GM23338 (cell line): ENCODE measurements at regions not wholly inside any gene's neighbourhood (a gene's known extent, or its start where the extent isn't known, plus 50 kb on each side); places are given as distances from the start of the nearest gene placed in this dataset.
A peak's percentile ranks its signal among the peaks of the same experiment; 100 is the strongest.

Experiments used
- ATAC-seq: fragments of 200-7000 bp; cut with Tn5 transposase; 3 replicates; pipeline ENCODE4 v1.9.1; 2020
- DNase-seq: peaks from one replicate; pipeline ENCODE4 v3.0.0-alpha.2; 2015; ENCODE audit warnings: low spot score
- H2AFZ ChIP-seq: fragments of 200-600 bp; sonication (generic); 2 replicates; pipeline ENCODE4 v1.8.0; 2016; ENCODE audit warnings: antibody characterized with exemption, mild to moderate bottlenecking, moderate library complexity
- H3F3A ChIP-seq: fragments of 200-600 bp; sonication (generic); replicated peaks from 2 replicates; pipeline ENCODE4 v1.8.0; 2017; ENCODE audit warnings: antibody characterized with exemption, mixed run types, low read depth
- H3K27ac ChIP-seq: fragments of 200-600 bp; sonication (generic); 2 replicates; pipeline ENCODE4 v1.6.1; 2016; ENCODE audit warnings: low read depth
- H3K27me3 ChIP-seq: fragments of 200-600 bp; sonication (generic); 2 replicates; pipeline ENCODE4 v1.8.0; 2016; ENCODE audit warnings: mild to moderate bottlenecking, mixed run types, moderate library complexity; ENCODE audit not compliant: insufficient read depth
- H3K36me3 ChIP-seq: fragments of 200-600 bp; sonication (generic); 2 replicates; pipeline ENCODE4 v1.8.0; 2016; ENCODE audit warnings: mild to moderate bottlenecking; ENCODE audit not compliant: insufficient read depth
- H3K4me1 ChIP-seq: fragments of 200-600 bp; sonication (generic); 2 replicates; pipeline ENCODE4 v1.8.0; 2016; ENCODE audit warnings: mild to moderate bottlenecking, moderate library complexity; ENCODE audit not compliant: insufficient read depth
- H3K4me2 ChIP-seq: fragments of 200-600 bp; sonication (generic); 2 replicates; pipeline ENCODE4 v1.7.1; 2017; ENCODE audit warnings: mixed run types
- H3K4me3 ChIP-seq: fragments of 200-600 bp; sonication (generic); 2 replicates; pipeline ENCODE4 v1.6.1; 2016; ENCODE audit warnings: mixed run types
- H3K79me2 ChIP-seq: fragments of 200-600 bp; sonication (generic); replicated peaks from 2 replicates; pipeline ENCODE4 v1.8.0; 2017; ENCODE audit warnings: mild to moderate bottlenecking; ENCODE audit not compliant: insufficient read depth
- H3K9me2 ChIP-seq: fragments of 200-600 bp; sonication (generic); 2 replicates; pipeline ENCODE4 v1.8.0; 2017; ENCODE audit not compliant: insufficient read depth
- H4K20me1 ChIP-seq: fragments of 200-600 bp; sonication (generic); replicated peaks from 2 replicates; pipeline ENCODE4 v1.8.0; 2017; ENCODE audit warnings: mild to moderate bottlenecking; ENCODE audit not compliant: insufficient read depth
- H3K27ac Mint-ChIP-seq: 2 replicates; pipeline ENCODE4 v1.8.0; 2020; ENCODE audit warnings: inconsistent platforms, mild to moderate bottlenecking, moderate library complexity, mixed read lengths
- H3K27me3 Mint-ChIP-seq: 3 replicates; pipeline ENCODE4 v1.8.0; 2022; ENCODE audit warnings: low read depth, mild to moderate bottlenecking, moderate library complexity, mixed read lengths, inconsistent platforms; ENCODE audit not compliant: insufficient read depth, poor library complexity
- H3K36me3 Mint-ChIP-seq: 3 replicates; pipeline ENCODE4 v1.8.0; 2021; ENCODE audit warnings: low read depth, mild to moderate bottlenecking, inconsistent platforms, moderate library complexity, mixed read lengths
- H3K4me1 Mint-ChIP-seq: 3 replicates; pipeline ENCODE4 v1.8.0; 2020; ENCODE audit warnings: mild to moderate bottlenecking, inconsistent platforms, mixed read lengths
- H3K4me3 Mint-ChIP-seq: 3 replicates; pipeline ENCODE4 v1.8.0; 2021; ENCODE audit warnings: moderate library complexity, mild to moderate bottlenecking, inconsistent platforms, mixed read lengths
- H3K9me3 Mint-ChIP-seq: 3 replicates; pipeline ENCODE4 v1.8.0; 2020; ENCODE audit warnings: moderate library complexity, mild to moderate bottlenecking, inconsistent platforms, mixed read lengths
- CREB1 ChIP-seq: fragments of 250-450 bp; sonication (Bioruptor Pico); IDR thresholded peaks from 2 replicates; pipeline ENCODE4 v1.5.0; 2020; ENCODE audit warnings: low read depth, mild to moderate bottlenecking, moderate library complexity
- EZH2 ChIP-seq: fragments of 200-600 bp; sonication (generic); IDR thresholded peaks from one replicate; pipeline ENCODE4 v1.8.0; 2017; ENCODE audit warnings: antibody characterized with exemption, mild to moderate bottlenecking, low read depth; ENCODE audit not compliant: unreplicated experiment
- JUNB ChIP-seq: IDR thresholded peaks from one replicate; pipeline ENCODE4 v1.6.1; 2016; ENCODE audit warnings: antibody characterized with exemption; ENCODE audit not compliant: unreplicated experiment
- NANOG ChIP-seq: IDR thresholded peaks from 2 replicates; pipeline ENCODE4 v1.6.1; 2016; ENCODE audit warnings: antibody characterized with exemption, borderline replicate concordance
- POLR2AphosphoS5 ChIP-seq: IDR thresholded peaks from 2 replicates; pipeline ENCODE4 v1.6.1; 2016; ENCODE audit warnings: antibody characterized with exemption, low read depth
- STAT1 ChIP-seq: IDR thresholded peaks from one replicate; pipeline ENCODE4 v1.6.1; 2016; ENCODE audit warnings: antibody characterized with exemption; ENCODE audit not compliant: unreplicated experiment
- ZNF114 ChIP-seq: fragments of 250-450 bp; sonication (Bioruptor Pico); IDR thresholded peaks from 2 replicates; pipeline ENCODE4 v1.5.0; 2020; ENCODE audit warnings: mild to moderate bottlenecking, moderate library complexity
- ZNF331 ChIP-seq: fragments of 250-450 bp; sonication (Bioruptor Pico); IDR thresholded peaks from 2 replicates; pipeline ENCODE4 v1.5.0; 2020; ENCODE audit warnings: low read depth, mild to moderate bottlenecking, moderate library complexity
- TF ChIP-seq, protein P1 (sequence below): fragments of 250-450 bp; sonication (Bioruptor Pico); IDR thresholded peaks from 2 replicates; pipeline ENCODE4 v1.5.0; 2020; ENCODE audit warnings: mild to moderate bottlenecking, moderate library complexity
- TF ChIP-seq, protein P2 (sequence below), 2 experiments: fragments of 200-600 bp in 1 of 2; sonication (generic) in 1 of 2; conservative IDR thresholded peaks; 2 replicates each; pipeline versions ENCODE4 v1.5.1 to v1.6.1; 2016 to 2017; ENCODE audit warnings: antibody characterized with exemption in 2 of 2, low read depth in 2 of 2, mild to moderate bottlenecking in 2 of 2, moderate library complexity in 1 of 2
- TF ChIP-seq, protein P3 (sequence below): IDR thresholded peaks from one replicate; pipeline ENCODE4 v1.6.1; 2018; ENCODE audit warnings: antibody characterized with exemption; ENCODE audit not compliant: unreplicated experiment
- TF ChIP-seq, protein P4 (sequence below): IDR thresholded peaks from 2 replicates; pipeline ENCODE4 v1.6.1; 2016; ENCODE audit warnings: antibody characterized with exemption

DNA sequence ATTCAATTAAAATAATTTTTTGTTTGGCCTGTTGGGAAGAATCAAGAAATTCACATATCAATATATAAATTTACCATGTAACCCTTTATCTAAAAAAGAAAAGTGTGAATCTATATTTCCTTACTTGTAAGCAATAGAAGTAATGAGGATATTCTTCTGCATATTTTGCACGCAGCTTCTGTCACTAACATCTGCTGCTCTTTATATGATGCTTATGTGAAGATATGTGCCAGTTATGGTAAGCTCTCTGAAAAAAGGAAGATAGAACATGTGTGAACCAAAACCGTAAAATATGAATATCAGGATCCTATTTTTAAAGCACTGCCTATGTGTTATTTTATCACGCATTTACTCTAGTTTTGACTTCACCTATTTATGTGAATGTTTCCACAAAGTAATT lies 96.4 kb upstream of the ATP11B start:
- H2AFZ ChIP-seq, result peak overlapping the region; percentile 84; the same call in 1 of the 2 replicates

More for the DNA sequence above, 96.4 kb upstream of the ATP11B start:
- DNase-seq (no peak), ATAC-seq (no peak)
- no peaks in the 10 kb centered on the region for H3K9me2 ChIP-seq
- H3K36me3 ChIP-seq, result no peaks in the 10 kb centered on the region
- no peak overlapping the region; the same call in 1 of the 2 replicates for H3K27ac Mint-ChIP-seq
- H3K27me3 Mint-ChIP-seq, result no peaks in the 10 kb centered on the region
- no peaks in the 10 kb centered on the region for H3K27me3 ChIP-seq
- H4K20me1 ChIP-seq, result no peaks in the 10 kb centered on the region
- peaks cover 5% of the 10 kb centered on the region; the same call in 1 of the 3 replicates for H3K4me1 Mint-ChIP-seq
- 0 out of 2 replicates have a peak, but pooled peaks cover 9% of the 10 kb centered on the region for H3K4me1 ChIP-seq
- no peak overlapping the region for H3K4me2 ChIP-seq
- H3K4me3 ChIP-seq, result no peak overlapping the region
- no peaks in the 10 kb centered on the region for H3F3A ChIP-seq
- no peaks in the 10 kb centered on the region for H3K9me3 Mint-ChIP-seq
- no peaks in the 10 kb centered on the region for H3K79me2 ChIP-seq
- TF ChIP-seq ZNF331 (CRISPR knock-in tag) (no peak), NANOG (no peak), STAT1 (no peak), POLR2AphosphoS5 (no peak), CREB1 (no peak), JUNB (no peak), ZNF114 (no peak), EZH2 (no peak)
- TF ChIP-seq, protein P1, sequence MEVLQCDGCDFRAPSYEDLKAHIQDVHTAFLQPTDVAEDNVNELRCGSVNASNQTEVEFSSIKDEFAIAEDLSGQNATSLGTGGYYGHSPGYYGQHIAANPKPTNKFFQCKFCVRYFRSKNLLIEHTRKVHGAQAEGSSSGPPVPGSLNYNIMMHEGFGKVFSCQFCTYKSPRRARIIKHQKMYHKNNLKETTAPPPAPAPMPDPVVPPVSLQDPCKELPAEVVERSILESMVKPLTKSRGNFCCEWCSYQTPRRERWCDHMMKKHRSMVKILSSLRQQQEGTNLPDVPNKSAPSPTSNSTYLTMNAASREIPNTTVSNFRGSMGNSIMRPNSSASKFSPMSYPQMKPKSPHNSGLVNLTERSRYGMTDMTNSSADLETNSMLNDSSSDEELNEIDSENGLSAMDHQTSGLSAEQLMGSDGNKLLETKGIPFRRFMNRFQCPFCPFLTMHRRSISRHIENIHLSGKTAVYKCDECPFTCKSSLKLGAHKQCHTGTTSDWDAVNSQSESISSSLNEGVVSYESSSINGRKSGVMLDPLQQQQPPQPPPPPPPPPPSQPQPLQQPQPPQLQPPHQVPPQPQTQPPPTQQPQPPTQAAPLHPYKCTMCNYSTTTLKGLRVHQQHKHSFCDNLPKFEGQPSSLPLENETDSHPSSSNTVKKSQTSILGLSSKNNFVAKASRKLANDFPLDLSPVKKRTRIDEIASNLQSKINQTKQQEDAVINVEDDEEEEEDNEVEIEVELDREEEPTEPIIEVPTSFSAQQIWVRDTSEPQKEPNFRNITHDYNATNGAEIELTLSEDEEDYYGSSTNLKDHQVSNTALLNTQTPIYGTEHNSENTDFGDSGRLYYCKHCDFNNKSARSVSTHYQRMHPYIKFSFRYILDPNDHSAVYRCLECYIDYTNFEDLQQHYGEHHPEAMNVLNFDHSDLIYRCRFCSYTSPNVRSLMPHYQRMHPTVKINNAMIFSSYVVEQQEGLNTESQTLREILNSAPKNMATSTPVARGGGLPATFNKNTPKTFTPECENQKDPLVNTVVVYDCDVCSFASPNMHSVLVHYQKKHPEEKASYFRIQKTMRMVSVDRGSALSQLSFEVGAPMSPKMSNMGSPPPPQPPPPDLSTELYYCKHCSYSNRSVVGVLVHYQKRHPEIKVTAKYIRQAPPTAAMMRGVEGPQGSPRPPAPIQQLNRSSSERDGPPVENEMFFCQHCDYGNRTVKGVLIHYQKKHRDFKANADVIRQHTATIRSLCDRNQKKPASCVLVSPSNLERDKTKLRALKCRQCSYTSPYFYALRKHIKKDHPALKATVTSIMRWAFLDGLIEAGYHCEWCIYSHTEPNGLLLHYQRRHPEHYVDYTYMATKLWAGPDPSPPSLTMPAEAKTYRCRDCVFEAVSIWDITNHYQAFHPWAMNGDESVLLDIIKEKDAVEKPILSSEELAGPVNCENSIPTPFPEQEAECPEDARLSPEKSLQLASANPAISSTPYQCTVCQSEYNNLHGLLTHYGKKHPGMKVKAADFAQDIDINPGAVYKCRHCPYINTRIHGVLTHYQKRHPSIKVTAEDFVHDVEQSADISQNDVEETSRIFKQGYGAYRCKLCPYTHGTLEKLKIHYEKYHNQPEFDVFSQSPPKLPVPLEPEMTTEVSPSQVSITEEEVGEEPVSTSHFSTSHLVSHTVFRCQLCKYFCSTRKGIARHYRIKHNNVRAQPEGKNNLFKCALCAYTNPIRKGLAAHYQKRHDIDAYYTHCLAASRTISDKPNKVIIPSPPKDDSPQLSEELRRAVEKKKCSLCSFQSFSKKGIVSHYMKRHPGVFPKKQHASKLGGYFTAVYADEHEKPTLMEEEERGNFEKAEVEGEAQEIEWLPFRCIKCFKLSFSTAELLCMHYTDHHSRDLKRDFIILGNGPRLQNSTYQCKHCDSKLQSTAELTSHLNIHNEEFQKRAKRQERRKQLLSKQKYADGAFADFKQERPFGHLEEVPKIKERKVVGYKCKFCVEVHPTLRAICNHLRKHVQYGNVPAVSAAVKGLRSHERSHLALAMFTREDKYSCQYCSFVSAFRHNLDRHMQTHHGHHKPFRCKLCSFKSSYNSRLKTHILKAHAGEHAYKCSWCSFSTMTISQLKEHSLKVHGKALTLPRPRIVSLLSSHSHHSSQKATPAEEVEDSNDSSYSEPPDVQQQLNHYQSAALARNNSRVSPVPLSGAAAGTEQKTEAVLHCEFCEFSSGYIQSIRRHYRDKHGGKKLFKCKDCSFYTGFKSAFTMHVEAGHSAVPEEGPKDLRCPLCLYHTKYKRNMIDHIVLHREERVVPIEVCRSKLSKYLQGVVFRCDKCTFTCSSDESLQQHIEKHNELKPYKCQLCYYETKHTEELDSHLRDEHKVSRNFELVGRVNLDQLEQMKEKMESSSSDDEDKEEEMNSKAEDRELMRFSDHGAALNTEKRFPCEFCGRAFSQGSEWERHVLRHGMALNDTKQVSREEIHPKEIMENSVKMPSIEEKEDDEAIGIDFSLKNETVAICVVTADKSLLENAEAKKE (CRISPR knock-in tag), result no peak
- TF ChIP-seq, protein P2, sequence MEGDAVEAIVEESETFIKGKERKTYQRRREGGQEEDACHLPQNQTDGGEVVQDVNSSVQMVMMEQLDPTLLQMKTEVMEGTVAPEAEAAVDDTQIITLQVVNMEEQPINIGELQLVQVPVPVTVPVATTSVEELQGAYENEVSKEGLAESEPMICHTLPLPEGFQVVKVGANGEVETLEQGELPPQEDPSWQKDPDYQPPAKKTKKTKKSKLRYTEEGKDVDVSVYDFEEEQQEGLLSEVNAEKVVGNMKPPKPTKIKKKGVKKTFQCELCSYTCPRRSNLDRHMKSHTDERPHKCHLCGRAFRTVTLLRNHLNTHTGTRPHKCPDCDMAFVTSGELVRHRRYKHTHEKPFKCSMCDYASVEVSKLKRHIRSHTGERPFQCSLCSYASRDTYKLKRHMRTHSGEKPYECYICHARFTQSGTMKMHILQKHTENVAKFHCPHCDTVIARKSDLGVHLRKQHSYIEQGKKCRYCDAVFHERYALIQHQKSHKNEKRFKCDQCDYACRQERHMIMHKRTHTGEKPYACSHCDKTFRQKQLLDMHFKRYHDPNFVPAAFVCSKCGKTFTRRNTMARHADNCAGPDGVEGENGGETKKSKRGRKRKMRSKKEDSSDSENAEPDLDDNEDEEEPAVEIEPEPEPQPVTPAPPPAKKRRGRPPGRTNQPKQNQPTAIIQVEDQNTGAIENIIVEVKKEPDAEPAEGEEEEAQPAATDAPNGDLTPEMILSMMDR (conservative IDR thresholded peaks at IDR 0.05; ENCODE audit: low read depth in 2 of 2), result no peak
- TF ChIP-seq, protein P3, sequence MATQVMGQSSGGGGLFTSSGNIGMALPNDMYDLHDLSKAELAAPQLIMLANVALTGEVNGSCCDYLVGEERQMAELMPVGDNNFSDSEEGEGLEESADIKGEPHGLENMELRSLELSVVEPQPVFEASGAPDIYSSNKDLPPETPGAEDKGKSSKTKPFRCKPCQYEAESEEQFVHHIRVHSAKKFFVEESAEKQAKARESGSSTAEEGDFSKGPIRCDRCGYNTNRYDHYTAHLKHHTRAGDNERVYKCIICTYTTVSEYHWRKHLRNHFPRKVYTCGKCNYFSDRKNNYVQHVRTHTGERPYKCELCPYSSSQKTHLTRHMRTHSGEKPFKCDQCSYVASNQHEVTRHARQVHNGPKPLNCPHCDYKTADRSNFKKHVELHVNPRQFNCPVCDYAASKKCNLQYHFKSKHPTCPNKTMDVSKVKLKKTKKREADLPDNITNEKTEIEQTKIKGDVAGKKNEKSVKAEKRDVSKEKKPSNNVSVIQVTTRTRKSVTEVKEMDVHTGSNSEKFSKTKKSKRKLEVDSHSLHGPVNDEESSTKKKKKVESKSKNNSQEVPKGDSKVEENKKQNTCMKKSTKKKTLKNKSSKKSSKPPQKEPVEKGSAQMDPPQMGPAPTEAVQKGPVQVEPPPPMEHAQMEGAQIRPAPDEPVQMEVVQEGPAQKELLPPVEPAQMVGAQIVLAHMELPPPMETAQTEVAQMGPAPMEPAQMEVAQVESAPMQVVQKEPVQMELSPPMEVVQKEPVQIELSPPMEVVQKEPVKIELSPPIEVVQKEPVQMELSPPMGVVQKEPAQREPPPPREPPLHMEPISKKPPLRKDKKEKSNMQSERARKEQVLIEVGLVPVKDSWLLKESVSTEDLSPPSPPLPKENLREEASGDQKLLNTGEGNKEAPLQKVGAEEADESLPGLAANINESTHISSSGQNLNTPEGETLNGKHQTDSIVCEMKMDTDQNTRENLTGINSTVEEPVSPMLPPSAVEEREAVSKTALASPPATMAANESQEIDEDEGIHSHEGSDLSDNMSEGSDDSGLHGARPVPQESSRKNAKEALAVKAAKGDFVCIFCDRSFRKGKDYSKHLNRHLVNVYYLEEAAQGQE, result no peak
- TF ChIP-seq, protein P4, sequence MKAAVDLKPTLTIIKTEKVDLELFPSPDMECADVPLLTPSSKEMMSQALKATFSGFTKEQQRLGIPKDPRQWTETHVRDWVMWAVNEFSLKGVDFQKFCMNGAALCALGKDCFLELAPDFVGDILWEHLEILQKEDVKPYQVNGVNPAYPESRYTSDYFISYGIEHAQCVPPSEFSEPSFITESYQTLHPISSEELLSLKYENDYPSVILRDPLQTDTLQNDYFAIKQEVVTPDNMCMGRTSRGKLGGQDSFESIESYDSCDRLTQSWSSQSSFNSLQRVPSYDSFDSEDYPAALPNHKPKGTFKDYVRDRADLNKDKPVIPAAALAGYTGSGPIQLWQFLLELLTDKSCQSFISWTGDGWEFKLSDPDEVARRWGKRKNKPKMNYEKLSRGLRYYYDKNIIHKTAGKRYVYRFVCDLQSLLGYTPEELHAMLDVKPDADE, result no peak
- no peaks in the 10 kb centered on the region for H3K36me3 Mint-ChIP-seq
- H3K4me3 Mint-ChIP-seq, result no peak overlapping the region
- H3K27ac ChIP-seq, result no peak overlapping the region
